HG03103 (cell line): ENCODE measurements at regions not wholly inside any gene's neighbourhood (a gene's known extent, or its start where the extent isn't known, plus 50 kb on each side); places are given as distances from the start of the nearest gene placed in this dataset.
"Not testable (repeated sequence)": the region's sequence is repeated elsewhere in the genome, so short reads cannot be mapped to it uniquely, and the experiment has no call there.

Source experiments
- ATAC-seq: cut with Tn5 transposase; IDR thresholded peaks from one replicate; pipeline ENCODE4 v1.9.1; 2021; ENCODE audit warnings: low read depth; ENCODE audit not compliant: unreplicated experiment

DNA sequence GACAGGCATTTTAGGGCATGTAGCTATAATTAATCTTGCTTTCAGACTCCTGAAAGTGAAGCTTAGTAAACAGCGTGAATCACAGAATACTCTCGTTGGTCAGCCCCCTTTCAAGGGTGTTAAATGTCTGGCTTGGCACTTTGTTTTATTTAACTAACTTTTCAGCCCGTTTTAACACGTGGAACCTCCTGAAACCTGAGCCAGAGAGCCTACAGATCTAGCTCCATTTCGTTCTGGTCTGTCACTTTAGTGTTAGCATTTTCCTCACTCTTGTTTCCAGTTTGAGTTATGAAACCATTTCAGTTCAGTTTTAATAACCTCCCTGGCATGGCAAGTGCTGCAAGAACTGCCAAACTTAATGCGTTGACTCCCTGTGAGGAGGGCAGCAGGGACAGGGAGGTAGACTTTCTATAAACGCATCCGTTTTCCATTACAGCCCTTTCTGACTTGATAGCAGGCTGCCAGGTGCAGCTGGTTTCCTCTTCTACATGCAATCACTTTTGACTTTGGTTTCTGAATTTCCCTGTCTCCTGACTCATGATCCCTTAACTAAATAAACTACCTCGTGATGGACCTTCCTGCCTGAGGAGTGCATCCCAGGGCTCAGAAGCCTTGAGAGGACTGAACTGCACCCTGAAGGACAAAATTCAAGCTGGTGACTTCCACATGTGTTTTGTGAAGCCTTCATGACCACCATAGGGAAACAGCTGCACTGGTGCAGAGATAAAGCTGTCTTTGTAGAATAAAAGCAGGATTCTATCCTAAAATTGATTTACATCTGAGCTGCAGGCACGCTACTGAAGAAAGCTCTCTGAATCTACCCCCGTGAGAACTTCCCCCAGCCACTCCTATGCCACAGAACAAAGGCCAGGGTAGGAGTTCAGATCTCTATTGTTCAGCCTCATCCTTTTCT lies 192.6 kb downstream of the DLEU7 start:
- no peak for ATAC-seq

DNA sequence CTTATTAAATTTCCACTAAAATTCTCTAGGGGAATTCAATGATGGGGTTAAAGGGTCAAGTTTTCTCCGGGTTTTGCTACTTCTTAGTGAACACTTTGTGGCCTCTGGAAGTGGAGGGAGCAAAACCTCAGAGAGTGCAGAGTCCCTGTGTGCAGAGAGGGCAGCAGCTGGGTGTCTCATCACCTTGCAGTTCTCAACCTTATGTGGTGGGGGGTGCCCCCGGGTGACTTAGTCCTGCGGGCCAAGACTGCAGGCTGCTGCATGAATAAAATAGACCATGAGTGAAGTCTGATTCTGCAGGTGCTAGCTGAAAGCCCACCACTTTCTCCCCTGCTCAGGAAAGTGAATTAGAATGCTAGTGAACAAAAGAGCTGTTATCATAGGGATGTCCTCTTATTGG lies 191.6 kb downstream of the DLEU7 start:
- ATAC-seq, result no peak

DNA sequence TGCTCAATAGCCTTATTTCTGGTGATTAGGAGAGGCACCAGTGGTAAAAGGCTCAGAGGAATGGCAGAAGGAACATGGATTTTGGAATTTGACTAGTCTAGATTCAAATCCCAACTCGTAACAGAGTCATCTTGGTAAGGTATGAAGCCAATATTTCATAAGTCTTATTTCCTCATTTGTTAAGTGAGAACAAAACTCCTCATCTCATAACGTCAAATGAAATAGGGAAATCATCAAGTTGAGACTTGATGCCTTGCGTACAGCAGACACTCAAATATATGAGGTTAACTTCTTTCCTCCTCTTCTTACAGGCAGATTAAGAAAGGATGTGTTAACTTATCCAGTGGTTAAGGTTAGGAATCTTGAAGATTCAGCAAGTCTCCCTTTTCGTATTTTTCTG lies 189.2 kb downstream of the DLEU7 start:
- no peak for ATAC-seq

DNA sequence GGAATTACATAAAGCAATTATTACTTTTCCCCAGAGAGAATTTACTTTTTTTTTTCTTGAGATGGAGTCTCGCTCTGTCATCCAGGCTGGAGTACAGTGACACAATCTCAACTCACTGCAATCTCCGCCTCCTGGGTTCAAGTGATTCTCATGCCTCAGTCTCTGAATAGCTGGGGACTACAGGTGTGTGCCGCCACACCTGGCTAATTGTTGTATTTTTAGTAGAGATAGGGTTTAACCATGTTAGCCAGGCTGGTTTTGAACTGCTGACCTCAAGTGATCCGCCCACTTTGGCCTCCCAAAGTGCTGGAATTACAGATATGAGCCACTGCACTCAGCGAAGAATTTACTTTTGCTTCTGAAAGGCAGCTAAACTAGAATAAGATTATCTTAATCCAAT lies 181.6 kb downstream of the DLEU7 start:
- not testable (repeated sequence) for ATAC-seq

DNA sequence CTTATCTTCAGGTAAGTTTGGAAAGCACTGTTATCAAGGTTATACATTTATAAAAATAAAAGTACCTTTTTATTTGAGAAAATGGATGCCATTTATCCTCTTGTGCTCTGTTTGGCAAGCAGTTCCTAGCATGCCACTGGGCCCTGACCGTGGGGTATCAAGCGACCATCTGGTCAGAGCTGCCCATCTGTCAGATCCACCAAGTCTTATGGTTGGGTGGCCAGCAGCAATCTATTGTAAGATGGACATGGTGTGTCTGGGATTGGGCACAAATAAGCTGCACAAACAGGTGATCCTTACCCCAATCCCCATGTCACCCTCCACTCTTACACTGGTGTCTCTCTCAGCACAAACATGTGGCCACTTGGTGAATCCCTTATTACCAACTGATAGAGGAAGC lies 178.5 kb downstream of the DLEU7 start:
- ATAC-seq, result no peak

DNA sequence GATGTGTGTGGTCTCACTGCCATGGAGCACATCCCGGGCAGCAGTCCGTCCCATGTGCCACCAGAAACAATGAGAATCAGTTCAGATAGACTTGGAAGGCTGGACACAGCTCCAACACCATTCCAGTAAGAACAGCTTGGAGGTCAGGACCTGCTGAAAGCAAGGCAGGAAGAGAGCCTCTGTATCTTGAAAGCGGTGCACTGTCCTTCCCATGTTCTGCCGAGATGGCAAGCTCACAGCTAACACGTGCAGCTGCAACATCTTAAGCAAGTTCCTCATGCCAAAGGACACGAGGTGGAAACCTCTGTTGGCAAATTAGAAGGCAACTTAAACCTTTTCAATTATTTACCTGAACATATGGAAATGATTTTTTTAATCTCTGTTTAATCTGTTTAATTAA lies 175.4 kb downstream of the DLEU7 start:
- ATAC-seq, result no peak

DNA sequence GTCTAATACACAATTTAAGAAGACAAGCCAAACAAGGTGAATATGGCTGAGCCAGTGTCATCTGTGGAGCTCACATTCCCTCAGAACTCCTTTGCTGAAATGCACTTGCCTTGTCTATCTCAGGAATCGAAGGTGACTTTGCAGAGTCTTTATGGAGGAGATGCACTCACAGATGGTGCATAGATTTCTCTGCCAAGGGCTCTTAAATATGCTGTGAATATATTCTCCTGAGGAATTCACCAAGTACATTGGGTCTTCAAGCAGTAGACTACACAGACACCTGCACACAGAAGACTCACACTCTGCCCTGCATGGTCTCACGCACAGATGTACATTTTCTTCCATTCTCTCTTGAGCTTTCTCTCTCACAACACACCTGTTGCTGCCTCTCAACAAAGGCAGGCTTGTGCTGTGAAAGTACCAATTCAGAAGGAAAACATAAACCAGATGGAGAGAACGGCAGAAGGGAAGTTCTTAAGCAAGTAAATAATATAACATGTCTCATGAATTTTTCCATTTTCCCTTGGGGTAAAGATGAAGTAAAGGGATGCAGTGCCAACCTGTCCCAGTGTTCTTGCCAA lies 174.7 kb downstream of the DLEU7 start:
- no peak for ATAC-seq

DNA sequence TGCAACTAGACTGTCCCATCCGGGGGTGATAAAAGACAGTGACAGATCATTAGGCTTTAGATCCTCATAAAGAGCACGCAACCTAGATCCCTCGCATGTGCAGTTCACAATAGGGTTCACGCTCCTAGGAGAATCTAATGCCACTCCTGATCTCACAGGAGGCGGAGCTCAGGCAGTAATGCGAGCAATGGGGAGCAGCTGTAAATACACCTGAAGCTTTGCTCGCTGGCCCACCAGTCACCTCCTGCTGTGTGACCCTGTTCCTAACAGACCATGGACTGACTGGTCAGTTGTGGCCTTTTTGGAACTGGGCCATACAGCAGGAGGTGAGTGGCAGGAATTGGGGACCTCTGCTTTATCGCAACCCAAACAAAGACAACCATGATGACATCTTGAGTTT lies 173.2 kb downstream of the DLEU7 start:
- no peak for ATAC-seq

DNA sequence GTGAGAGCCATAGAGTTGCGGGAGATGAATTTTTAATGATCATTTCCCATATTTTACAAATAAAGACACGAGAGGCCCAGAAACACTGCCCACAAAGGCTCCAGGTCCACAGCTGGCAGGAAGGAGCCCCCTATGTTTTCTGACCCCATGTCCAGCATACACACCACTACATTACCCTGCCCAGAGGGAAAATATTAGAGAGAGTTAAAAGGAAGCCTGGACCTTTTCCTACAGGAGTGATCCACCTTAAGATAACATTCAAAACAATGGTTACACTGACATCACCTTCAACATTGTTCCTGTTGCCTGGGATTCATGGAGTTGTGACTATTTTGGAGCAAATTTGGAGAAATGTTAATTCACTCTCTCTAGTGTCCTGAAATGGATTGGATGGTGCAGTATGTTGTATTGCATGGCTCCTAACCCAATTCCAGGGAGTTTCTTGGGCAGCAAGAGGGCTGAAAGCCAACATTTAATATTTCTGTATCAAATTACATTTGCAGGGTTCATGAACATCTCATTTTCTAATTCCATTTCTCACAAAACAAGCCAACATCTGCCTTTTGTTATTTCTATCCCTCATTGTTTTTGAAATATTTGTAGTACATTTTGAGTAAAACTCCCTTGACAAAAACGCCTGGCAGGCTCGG lies 172.5 kb downstream of the DLEU7 start:
- no peak for ATAC-seq

DNA sequence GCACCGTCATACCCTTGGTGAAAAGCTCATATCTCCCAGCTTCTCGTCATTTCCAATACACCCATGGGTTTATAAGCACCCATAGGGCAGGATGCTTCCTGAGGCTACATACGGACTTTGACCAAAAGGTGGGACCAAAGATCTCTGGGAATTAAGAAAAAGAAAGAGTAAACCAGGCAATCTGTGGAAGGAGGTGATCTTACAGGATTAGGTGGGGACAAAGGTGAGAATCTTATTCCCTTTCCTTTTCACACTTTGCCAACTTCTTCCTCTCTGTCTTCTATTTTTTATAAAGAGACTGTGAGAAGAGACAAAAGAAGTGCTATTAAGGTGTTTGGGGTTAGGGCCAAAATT lies 172.0 kb downstream of the DLEU7 start:
- ATAC-seq, result no peak

DNA sequence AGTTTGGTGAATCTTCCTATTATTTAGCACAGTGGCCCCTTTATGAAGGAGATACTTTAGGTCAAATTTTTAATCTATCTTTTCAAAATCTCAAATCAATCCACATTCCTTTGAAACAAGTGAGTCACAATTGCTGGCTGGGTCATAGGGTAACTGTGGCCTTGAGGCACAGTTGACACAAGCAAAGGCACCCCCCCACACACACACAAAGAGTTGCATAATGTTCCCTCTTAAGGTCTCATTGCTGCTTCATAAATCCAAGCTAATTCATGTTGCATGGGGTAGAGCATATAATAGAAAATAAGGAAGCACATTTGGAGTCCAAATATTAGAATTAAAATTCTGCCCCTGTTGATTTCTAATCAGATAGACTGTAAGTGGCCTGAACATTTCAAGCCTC lies 171.5 kb downstream of the DLEU7 start:
- no peak for ATAC-seq

DNA sequence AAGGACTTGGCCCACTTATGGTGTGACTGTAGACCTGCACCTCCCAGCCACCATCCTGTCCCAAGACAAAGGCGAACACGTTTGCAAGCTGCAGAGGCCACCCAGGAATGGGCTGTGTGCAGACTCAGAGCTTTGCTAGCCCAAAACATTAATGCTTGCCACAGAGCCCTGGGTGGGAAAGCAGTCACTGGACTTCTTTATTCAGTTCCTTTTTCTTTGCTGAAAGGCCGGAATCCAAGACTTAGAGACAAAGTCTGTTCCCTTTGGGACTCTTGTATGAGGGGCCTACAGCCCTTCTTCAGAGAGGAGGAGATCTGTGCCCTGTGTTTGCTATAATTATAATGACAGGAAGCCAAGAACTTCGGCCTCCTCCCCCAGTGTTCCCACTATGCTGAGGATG lies 167.8 kb downstream of the DLEU7 start:
- no peak for ATAC-seq

DNA sequence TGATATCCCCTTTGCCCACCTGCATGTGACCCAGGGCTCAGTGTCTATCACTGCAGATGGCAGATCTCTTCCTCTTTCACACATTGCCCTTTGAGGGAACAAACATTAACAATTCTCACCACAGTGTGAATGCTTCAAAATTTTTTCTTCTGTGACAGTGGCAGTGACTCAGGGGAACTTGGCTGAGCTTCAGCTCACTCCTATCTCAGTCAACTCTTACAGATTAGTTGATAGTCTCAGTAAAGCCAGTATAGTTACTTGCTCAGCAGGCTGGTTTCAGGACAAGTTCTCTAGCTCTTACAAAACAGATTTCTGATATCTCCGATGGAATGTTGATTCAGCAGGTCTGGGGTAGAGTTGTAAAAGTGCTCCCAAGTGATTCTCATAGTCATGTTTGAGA lies 166.9 kb downstream of the DLEU7 start:
- no peak for ATAC-seq

DNA sequence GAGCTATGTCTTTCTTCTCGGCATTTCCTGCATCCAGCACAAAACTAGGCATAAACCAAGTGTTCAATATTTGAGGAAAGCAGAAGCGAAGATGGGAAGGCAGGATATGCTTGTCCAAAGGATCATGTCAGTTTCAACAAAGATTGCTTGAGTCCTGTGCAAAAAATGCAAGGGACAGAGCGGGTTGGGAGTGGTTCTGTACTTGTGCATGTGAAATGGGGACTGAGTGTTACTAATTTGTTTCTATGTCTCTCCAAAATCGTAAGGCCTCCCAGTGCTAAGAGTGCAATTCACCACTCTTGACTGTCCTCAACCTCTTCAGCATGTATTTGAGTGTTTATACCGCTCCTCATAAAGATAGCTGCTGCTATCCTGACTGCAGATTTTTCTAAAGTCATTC lies 166.2 kb downstream of the DLEU7 start:
- no peak for ATAC-seq

DNA sequence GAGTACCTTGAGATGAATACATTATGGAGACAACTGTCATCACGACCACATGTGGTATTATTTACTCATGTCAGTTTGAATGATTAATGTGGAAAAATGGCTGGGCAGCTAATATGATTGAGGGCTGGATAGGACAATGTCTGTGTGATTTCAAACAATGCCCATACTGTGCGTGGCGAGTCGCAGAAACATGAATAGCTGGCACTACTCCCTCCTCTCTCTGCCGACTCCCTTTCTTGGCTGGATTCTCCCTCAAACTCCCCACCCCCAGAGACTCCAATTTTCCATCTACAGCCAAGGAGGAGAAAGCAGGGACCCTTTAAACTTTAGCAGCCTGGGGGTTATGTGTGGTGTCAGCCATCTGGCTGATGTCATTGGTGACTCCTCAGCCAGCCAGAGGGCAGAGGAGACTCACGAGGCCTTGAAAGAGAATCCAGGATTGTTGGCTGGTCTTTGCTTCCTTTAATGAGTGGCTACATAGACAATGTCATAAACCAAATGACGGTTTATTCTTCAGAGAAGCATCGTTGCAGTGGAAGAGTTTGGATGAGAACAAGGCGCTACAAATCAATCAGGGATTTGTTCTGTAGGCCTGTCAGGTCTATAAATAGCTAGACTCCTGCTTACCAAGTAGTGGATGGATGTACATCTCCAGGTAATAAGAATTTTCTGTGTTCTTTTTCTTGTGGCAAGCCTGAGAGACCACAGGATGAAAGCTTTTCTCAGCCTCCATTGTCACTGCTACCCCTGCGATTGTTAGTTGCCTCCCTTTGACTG lies 165.6 kb downstream of the DLEU7 start:
- ATAC-seq, result no peak

DNA sequence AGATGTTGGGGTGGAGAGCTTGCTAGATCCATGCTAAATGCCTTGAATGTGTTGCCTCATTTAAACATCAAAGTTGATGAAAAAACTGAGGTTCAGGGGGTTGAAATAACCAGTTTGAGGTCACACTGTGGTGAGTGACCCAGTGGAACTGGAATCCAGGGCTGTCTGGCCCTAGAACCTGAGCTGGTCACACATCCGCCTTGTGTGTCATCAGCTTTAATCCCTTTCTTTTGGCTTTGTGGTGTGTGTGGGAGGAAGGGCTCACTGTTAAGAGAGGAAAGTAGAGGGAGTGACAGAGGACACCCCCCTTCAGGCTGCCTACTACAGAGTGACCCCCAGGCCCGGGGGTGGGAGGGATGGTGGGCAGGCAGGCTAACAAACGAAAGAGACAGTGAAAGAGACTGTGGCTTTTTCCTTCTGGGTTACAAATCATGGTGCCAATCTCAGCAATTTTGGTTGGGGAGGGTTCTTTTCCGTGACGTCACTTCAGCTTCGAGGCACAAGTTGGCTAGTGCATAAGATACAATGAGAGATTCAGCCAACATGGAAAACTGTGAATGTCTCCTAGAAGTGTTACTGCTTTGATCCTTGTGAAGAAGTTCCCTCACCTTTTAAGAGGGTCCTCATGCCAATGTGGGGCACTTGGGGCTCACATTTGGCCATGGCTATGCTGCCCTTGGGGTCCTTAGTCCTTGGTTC lies 164.9 kb downstream of the DLEU7 start:
- ATAC-seq, result no peak

DNA sequence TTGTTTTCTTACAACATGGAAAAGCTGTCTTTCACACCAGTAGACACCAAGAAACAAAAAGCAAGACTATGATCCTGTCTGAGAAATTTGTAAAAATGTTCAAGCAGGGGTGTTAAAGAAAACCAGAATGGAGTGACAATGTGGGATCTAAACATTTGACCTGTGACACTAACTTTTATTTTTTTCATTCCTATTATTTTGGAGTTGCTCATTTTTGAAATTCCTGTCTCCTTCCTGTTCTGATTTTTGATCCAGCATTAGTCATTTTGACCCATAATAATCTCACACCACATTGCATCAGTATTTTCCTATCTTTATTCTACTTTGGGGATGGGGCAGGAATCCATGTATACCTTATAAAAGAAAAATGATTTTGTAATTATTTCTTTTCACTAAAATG lies 164.2 kb downstream of the DLEU7 start:
- ATAC-seq, result no peak

DNA sequence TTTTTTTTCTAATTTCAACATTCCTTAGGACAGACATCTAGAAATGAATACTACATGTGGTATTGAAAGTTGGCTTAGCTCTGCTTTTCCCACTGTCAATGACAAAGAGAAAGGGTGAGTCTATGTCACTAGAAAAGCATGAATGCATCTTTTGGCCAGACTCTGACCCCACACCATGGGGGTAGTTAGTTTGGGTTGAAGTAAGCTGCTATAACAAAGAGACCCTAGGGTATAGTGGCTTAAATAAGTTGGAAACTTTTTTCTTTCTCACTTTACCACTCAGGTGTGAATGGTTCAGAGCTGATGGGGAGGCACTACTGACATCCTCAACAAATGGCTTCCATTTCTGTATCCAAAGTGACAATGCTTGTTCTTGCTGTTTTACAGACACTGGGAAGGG lies 161.5 kb downstream of the DLEU7 start:
- no peak for ATAC-seq

DNA sequence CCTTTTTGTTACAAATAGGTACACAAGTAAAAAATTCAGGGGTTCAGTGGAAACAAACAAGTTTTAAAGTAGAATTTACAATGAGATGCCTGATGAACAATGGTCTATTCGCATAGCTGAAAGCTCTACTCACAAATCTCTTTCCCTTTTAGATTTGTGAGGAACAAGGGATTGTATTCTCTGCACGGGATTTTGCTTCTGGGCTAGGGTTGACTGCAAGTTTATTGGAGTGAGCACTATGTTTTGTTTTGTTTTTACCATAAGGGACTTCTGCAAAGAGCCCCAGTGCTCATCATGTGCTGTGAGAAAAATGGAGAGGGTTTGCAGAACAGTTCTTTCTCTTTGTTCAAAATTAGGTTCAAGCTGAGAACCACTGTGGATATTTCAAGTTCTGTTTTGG lies 160.5 kb downstream of the DLEU7 start:
- no peak for ATAC-seq

DNA sequence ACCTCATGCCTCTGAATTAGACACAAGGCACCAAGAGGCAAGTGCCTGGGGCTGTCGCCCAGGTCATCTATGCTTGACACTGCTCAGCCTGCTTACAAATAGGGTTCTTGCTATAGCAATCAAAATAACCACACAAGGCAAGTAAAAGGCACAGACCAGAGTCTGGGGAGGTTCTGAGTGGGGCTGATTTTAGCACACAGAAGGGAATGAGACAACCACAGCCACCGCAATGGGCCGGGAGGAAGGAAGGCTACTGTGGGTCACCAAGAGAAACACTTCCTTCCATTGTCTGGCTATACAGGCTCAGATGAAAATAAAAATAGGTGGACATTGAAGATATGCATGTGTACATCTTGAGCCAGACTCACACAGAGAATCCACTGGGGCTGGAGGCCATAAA lies 159.1 kb downstream of the DLEU7 start:
- ATAC-seq, result no peak

DNA sequence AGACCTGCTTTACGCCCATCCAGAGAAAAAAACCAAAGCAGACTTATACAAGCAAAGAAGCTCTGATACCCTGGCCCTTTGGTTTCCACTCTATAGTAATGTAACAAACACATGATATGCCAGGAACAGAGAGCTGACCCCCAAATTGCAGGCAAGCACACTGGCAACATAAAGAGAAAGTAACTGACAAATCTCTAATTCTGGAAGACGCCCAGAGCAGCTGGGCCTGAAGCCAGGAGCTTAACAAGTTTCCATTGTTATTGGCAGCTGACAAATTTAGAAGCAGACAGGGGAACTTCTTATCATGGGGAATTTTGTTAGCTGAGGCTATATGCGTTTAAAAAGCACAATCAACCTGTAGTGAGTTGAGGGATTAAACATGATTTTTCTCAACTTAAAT lies 158.0 kb downstream of the DLEU7 start:
- no peak for ATAC-seq
